AG10803 (cell line): ENCODE measurements at regions not wholly inside any gene's neighbourhood (a gene's known extent, or its start where the extent isn't known, plus 50 kb on each side); places are given as distances from the start of the nearest gene placed in this dataset.

Experiments
- DNase-seq: peaks from one replicate; pipeline ENCODE4 v3.0.0; 2010; ENCODE audit warnings: low read depth
- H3K4me3 ChIP-seq: 2 replicates; pipeline ENCODE4 v1.5.1; 2011; ENCODE audit warnings: mild to moderate bottlenecking, low read length, control low read depth
- CTCF ChIP-seq: conservative IDR thresholded peaks from 2 replicates; pipeline ENCODE4 v1.5.1; 2011; ENCODE audit warnings: mild to moderate bottlenecking, low read length, control low read depth, inconsistent platforms

DNA sequence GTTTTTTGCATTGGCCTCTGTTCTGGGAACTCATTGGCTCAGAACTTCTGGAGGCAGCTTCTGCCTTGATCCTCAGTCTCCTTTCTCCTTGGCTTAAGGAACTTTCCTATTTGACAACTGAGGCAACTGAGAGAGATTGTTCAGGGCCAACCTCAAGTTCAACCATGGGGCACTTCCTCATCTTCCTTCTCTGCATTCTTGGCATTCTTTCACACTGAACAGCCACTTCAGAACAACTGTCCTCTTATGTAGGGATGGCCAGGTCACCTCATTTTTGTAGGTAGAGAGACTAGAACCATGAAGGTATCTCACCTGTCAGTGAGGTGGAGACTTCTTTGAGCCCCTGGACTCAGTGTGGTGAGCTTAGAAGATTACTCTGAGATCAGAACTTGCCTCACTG lies 63.0 kb upstream of the NRXN3 start:
- no peak for DNase-seq
- H3K4me3 ChIP-seq: no peak overlapping the region
- no peak for TF ChIP-seq CTCF

- H3K4me3 ChIP-seq: no peak overlapping the region
- TF ChIP-seq CTCF: no peak
- no peak for DNase-seq
Measured at GRCh38 chr14:78119440-78119839, 50.7 kb upstream of the NRXN3 start.
